HEK293T (cell line): ENCODE measurements at regions not wholly inside any gene's neighbourhood (a gene's known extent, or its start where the extent isn't known, plus 50 kb on each side); places are given as distances from the start of the nearest gene placed in this dataset.
A peak's percentile ranks its signal among the peaks of the same experiment; 100 is the strongest.

Source experiments
- CTCF ChIA-PET: fragments of 350-600 bp; formaldehyde crosslinking; extraction: SDS; loops from one replicate; lab custom pipeline; 2021; ENCODE audit warnings: antibody characterized with exemption, inconsistent platforms; lab: Yijun Ruan, JAX
- POLR2A ChIA-PET: fragments of 350-600 bp; formaldehyde crosslinking; extraction: SDS; loops from one replicate; lab custom pipeline; 2020; ENCODE audit warnings: antibody characterized with exemption, inconsistent platforms; lab: Yijun Ruan, JAX
- DNase-seq: peaks from one replicate; pipeline ENCODE4 v3.0.0; 2012; ENCODE audit warnings: mixed read lengths; ENCODE audit errors: extremely low spot score
- ARNT ChIP-seq: fragments of 450-650 bp; IDR thresholded peaks from 2 replicates; pipeline ENCODE4 v1.6.1; 2017; ENCODE audit warnings: mild to moderate bottlenecking
- BHLHE40 ChIP-seq: fragments of 450-650 bp; IDR thresholded peaks from 2 replicates; pipeline ENCODE4 v1.6.1; 2016; ENCODE audit warnings: mild to moderate bottlenecking, moderate library complexity, borderline replicate concordance
- CTBP1 ChIP-seq: fragments of 450-650 bp; IDR thresholded peaks from 2 replicates; pipeline ENCODE4 v1.6.1; 2016; ENCODE audit warnings: borderline replicate concordance
- ELF4 ChIP-seq: fragments of 450-650 bp; IDR thresholded peaks from 2 replicates; pipeline ENCODE4 v1.6.1; 2017; ENCODE audit warnings: antibody characterized with exemption
- FOXA1 ChIP-seq: fragments of 450-650 bp; IDR thresholded peaks from 2 replicates; pipeline ENCODE4 v1.6.1; 2016; ENCODE audit warnings: mild to moderate bottlenecking
- FOXK2 ChIP-seq: fragments of 450-650 bp; IDR thresholded peaks from 2 replicates; pipeline ENCODE4 v1.6.1; 2016; ENCODE audit warnings: mild to moderate bottlenecking
- FOXM1 ChIP-seq: fragments of 450-650 bp; IDR thresholded peaks from 2 replicates; pipeline ENCODE4 v1.6.1; 2017; ENCODE audit warnings: mild to moderate bottlenecking, borderline replicate concordance
- HDGF ChIP-seq: fragments of 450-650 bp; IDR thresholded peaks from 2 replicates; pipeline ENCODE4 v1.6.1; 2017; ENCODE audit warnings: antibody characterized with exemption, borderline replicate concordance
- L3MBTL2 ChIP-seq: fragments of 450-650 bp; conservative IDR thresholded peaks from 2 replicates; pipeline ENCODE4 v1.6.1; 2016; ENCODE audit warnings: mild to moderate bottlenecking
- LEF1 ChIP-seq: fragments of 450-650 bp; IDR thresholded peaks from 2 replicates; pipeline ENCODE4 v1.6.1; 2017; ENCODE audit warnings: mild to moderate bottlenecking, borderline replicate concordance
- NFRKB ChIP-seq: fragments of 450-650 bp; IDR thresholded peaks from 2 replicates; pipeline ENCODE4 v1.6.1; 2016; ENCODE audit warnings: mild to moderate bottlenecking, moderate library complexity
- PKNOX1 ChIP-seq: fragments of 450-650 bp; IDR thresholded peaks from 2 replicates; pipeline ENCODE4 v1.6.1; 2016
- SP1 ChIP-seq: fragments of 450-650 bp; IDR thresholded peaks from 2 replicates; pipeline ENCODE4 v1.6.1; 2017
- SUZ12 ChIP-seq: fragments of 450-650 bp; IDR thresholded peaks from 2 replicates; pipeline ENCODE4 v1.6.1; 2016; ENCODE audit warnings: mild to moderate bottlenecking
- TARDBP ChIP-seq: fragments of 450-650 bp; IDR thresholded peaks from 2 replicates; pipeline ENCODE4 v1.6.1; 2016
- ZNF384 ChIP-seq: fragments of 450-650 bp; IDR thresholded peaks from 2 replicates; pipeline ENCODE4 v1.6.1; 2016

GRCh38 chr4:120348948-120349347 is 282.3 kb upstream of the MAD2L1 start:
- TF ChIP-seq FOXA1 (no peak), SP1 (no peak), FOXM1 (no peak), HDGF (no peak), LEF1 (no peak), FOXK2 (no peak), SUZ12 (no peak), BHLHE40 (no peak), ARNT (no peak), NFRKB (no peak), TARDBP (no peak), PKNOX1 (no peak), L3MBTL2 (no peak), ELF4 (no peak), ZNF384 (no peak), CTBP1 (no peak)
- ChIA-PET POLR2A (no interaction called here), CTCF (no interaction called here)
- DNase-seq, result no peak

- CTCF ChIA-PET, result no interaction called here
- DNase-seq, result no peak
- POLR2A ChIA-PET, result no interaction called here
- TF ChIP-seq FOXK2, result no peak
- TF ChIP-seq BHLHE40, result no peak
- no peak for TF ChIP-seq ARNT
- TF ChIP-seq FOXM1, result no peak
- TF ChIP-seq NFRKB, result no peak
Observed at GRCh38 chr4:120348521-120348920, 281.9 kb upstream of the MAD2L1 start.

GRCh38 chr4:120331486-120332370 is 265.1 kb upstream of the MAD2L1 start:
- ChIA-PET POLR2A (no interaction called here), CTCF (no interaction called here)
- TF ChIP-seq FOXK2 (no peak), NFRKB (no peak), SUZ12 (no peak), PKNOX1 (no peak), ARNT (no peak), HDGF (no peak), FOXA1 (no peak), CTBP1 (no peak), LEF1 (no peak), TARDBP (no peak), ELF4 (no peak), FOXM1 (no peak), ZNF384 (no peak), BHLHE40 (no peak)
- peak; percentile 5 for DNase-seq

GRCh38 chr4:120329386-120329785 is 262.7 kb upstream of the MAD2L1 start:
- no peak for DNase-seq
- CTCF ChIA-PET, result no interaction called here
- POLR2A ChIA-PET, result no interaction called here
- no peak for TF ChIP-seq NFRKB

- no peak for DNase-seq
- POLR2A ChIA-PET, result no interaction called here
- TF ChIP-seq CTBP1 (no peak), LEF1 (no peak), FOXM1 (no peak), L3MBTL2 (no peak), SP1 (no peak), FOXK2 (no peak), NFRKB (no peak), ZNF384 (no peak), ARNT (no peak), HDGF (no peak), PKNOX1 (no peak), BHLHE40 (no peak), ELF4 (no peak), FOXA1 (no peak), TARDBP (no peak), SUZ12 (no peak)
- CTCF ChIA-PET, result no interaction called here
Observed at GRCh38 chr4:120327276-120327675, 260.6 kb upstream of the MAD2L1 start.

- POLR2A ChIA-PET, result no interaction called here
- TF ChIP-seq FOXM1 (no peak), CTBP1 (peak; percentile 53; the same call in 1 of the 2 replicates), FOXA1 (no peak), PKNOX1 (peak; percentile 74)
- CTCF ChIA-PET, result no interaction called here
- peak; percentile 13 for DNase-seq
Observed at GRCh38 chr4:120319046-120319767, 252.6 kb upstream of the MAD2L1 start.
